HG03575 (cell line): ENCODE measurements at regions not wholly inside any gene's neighbourhood (a gene's known extent, or its start where the extent isn't known, plus 50 kb on each side); places are given as distances from the start of the nearest gene placed in this dataset.

Experiments used
- ATAC-seq: cut with Tn5 transposase; IDR thresholded peaks from one replicate; pipeline ENCODE4 v1.9.1; 2021; ENCODE audit not compliant: unreplicated experiment, insufficient number of reproducible peaks, low FRiP score; ENCODE audit errors: extremely low read depth

GRCh38 chr7:46566097-46566774, 645.2 kb upstream of the IGFBP3 start:
- ATAC-seq, result no peak

- no peak for ATAC-seq
These were observed 644.4 kb upstream of the IGFBP3 start for GRCh38 chr7:46565253-46566096.

GRCh38 chr7:46559194-46559832, 638.2 kb upstream of the IGFBP3 start:
- no peak for ATAC-seq

GRCh38 chr7:46558482-46559193, 637.6 kb upstream of the IGFBP3 start:
- no peak for ATAC-seq

- no peak for ATAC-seq
These were observed 636.7 kb upstream of the IGFBP3 start for GRCh38 chr7:46557781-46558180.

- no peak for ATAC-seq
These were observed 636.2 kb upstream of the IGFBP3 start for GRCh38 chr7:46557295-46557711.

GRCh38 chr7:46554688-46555422, 633.8 kb upstream of the IGFBP3 start:
- no peak for ATAC-seq

- no peak for ATAC-seq
These were observed 630.5 kb upstream of the IGFBP3 start for GRCh38 chr7:46551603-46552002.

GRCh38 chr7:46550864-46551263, 629.8 kb upstream of the IGFBP3 start:
- ATAC-seq, result no peak

GRCh38 chr7:46549892-46550639, 629.0 kb upstream of the IGFBP3 start:
- no peak for ATAC-seq

- ATAC-seq, result no peak
These were observed 628.3 kb upstream of the IGFBP3 start for GRCh38 chr7:46549347-46549746.

- no peak for ATAC-seq
These were observed 626.0 kb upstream of the IGFBP3 start for GRCh38 chr7:46547044-46547443.

GRCh38 chr7:46545790-46546189, 624.7 kb upstream of the IGFBP3 start:
- ATAC-seq, result no peak

GRCh38 chr7:46544396-46545008, 623.4 kb upstream of the IGFBP3 start:
- no peak for ATAC-seq

- ATAC-seq, result no peak
These were observed 621.0 kb upstream of the IGFBP3 start for GRCh38 chr7:46542076-46542475.

- no peak for ATAC-seq
These were observed 618.9 kb upstream of the IGFBP3 start for GRCh38 chr7:46539892-46540483.

GRCh38 chr7:46537191-46537905, 616.3 kb upstream of the IGFBP3 start:
- ATAC-seq, result no peak
